Fibroblast of villous mesenchyme (primary cell): ENCODE measurements at regions not wholly inside any gene's neighbourhood (a gene's known extent, or its start where the extent isn't known, plus 50 kb on each side); places are given as distances from the start of the nearest gene placed in this dataset.

Source experiments
- DNase-seq: peaks from one replicate; pipeline ENCODE4 v3.0.0-alpha.2; 2010; ENCODE audit warnings: low read depth
- H3K4me3 ChIP-seq: 2 replicates; pipeline ENCODE4 v1.5.1; 2011; ENCODE audit warnings: low read depth, mild to moderate bottlenecking, low read length
- CTCF ChIP-seq: IDR thresholded peaks from 2 replicates; pipeline ENCODE4 v1.5.1; 2012; ENCODE audit warnings: low read depth, mild to moderate bottlenecking, low read length; ENCODE audit not compliant: insufficient read depth

GRCh38 chr1:199684686-199685273 is 342.7 kb upstream of the NR5A2 start:
- DNase-seq = peak; percentile 62
- peak; percentile 80 for TF ChIP-seq CTCF
- no peak overlapping the region for H3K4me3 ChIP-seq

- DNase-seq = peak; percentile 65
- TF ChIP-seq CTCF = no peak
Observed at GRCh38 chr1:199685369-199685768, 342.1 kb upstream of the NR5A2 start.

GRCh38 chr1:199687321-199687720 is 340.2 kb upstream of the NR5A2 start:
- TF ChIP-seq CTCF = no peak
- H3K4me3 ChIP-seq = no peak overlapping the region
- no peak for DNase-seq

More at GRCh38 chr1:199685369-199685768, 342.1 kb upstream of the NR5A2 start:
- no peak overlapping the region for H3K4me3 ChIP-seq

GRCh38 chr1:199688133-199688676 is 339.3 kb upstream of the NR5A2 start:
- no peak for TF ChIP-seq CTCF
- no peak for DNase-seq
- H3K4me3 ChIP-seq = no peak overlapping the region

- no peak for TF ChIP-seq CTCF
- DNase-seq = no peak
- H3K4me3 ChIP-seq = no peak overlapping the region
Observed at GRCh38 chr1:199688774-199689173, 338.7 kb upstream of the NR5A2 start.

- no peak for TF ChIP-seq CTCF
- DNase-seq = no peak
Observed at GRCh38 chr1:199690496-199690895, 337.0 kb upstream of the NR5A2 start.

GRCh38 chr1:199691540-199691939 is 336.0 kb upstream of the NR5A2 start:
- no peak overlapping the region for H3K4me3 ChIP-seq
- TF ChIP-seq CTCF = no peak
- DNase-seq = peak; percentile 78

More at GRCh38 chr1:199690496-199690895, 337.0 kb upstream of the NR5A2 start:
- no peak overlapping the region for H3K4me3 ChIP-seq
